Anterior cingulate cortex (tissue), 58 donors: ENCODE measurements at regions not wholly inside any gene's neighbourhood (a gene's known extent, or its start where the extent isn't known, plus 50 kb on each side); places are given as distances from the start of the nearest gene placed in this dataset.

Experiments used
- DNase-seq, 58 donors: peaks; one replicate each; lab custom pipeline; 2025; lab: John Stamatoyannopoulos, UW

DNA sequence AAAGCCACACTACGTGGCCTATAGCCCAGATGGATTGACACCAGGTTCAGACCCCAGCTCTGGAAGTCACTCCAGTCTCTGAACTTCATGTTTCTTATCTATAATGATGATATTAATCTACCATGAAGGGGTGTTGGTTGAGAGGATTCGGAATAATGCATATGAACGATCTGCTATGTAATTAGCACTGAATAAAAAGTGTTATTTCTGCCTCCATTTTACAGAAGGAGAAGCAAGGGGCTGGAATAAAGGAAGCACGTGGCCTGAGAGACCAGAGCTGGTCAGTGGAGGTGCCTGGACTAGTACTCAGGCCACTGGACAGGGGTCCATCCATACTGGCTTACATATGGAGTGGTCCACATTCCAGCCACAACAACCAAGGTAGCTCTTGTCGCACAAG lies 166.5 kb upstream of the MYCN start:
- no peak for DNase-seq

DNA sequence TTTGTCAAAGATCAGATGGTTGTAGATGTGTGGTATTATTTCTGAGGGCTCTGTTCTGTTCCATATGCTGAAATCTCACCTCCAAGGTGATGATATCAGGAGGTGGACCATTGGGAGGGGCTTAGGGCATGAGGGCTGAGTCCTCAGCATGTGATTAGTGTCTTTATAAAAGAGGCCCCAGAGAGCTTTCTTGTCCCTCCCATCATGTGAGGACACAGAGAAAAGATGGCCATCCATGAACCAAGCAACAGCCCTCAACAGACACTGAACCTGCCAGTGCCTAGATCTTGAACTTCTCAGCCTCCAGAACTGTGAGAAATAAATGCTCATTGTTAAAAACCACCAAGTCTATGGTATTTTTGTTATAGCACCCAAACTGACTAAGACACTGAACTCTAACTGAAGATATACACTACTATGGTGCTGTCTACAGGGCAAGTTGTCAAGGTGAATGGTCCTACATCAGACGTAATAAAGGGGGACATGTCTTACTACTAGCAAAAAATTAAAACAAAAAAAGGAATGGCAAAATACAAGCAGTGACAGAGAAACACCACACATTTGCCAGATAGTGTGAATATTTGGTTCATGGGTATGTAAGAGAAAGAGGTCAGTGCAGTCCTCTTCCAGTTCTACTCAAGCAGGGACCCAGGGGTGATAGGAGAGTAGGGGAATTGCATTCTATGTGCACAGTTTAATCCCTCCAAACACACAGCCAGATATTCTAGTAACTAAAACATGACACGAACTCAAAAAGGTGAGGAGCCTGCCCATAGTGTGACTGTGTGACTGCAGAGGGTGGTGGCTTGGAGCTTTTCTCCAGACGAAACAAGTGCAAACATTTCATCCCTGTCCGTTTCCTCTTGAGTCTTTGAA lies 164.4 kb upstream of the MYCN start:
- no peak for DNase-seq

DNA sequence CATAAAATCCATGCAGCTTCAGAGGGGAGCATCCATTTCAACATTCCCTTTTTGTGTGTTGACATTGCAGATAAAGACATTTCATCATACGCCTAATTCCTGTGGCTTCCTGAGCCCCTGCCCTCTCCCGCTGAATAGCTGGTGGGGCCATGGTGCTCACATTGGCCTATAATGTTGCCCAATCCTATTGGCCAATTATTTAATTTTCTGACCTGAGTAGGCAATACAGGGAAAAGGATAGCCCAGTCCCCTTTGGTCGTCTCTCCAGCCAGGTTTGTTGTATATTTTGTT lies 163.8 kb upstream of the MYCN start:
- DNase-seq: no peak

DNA sequence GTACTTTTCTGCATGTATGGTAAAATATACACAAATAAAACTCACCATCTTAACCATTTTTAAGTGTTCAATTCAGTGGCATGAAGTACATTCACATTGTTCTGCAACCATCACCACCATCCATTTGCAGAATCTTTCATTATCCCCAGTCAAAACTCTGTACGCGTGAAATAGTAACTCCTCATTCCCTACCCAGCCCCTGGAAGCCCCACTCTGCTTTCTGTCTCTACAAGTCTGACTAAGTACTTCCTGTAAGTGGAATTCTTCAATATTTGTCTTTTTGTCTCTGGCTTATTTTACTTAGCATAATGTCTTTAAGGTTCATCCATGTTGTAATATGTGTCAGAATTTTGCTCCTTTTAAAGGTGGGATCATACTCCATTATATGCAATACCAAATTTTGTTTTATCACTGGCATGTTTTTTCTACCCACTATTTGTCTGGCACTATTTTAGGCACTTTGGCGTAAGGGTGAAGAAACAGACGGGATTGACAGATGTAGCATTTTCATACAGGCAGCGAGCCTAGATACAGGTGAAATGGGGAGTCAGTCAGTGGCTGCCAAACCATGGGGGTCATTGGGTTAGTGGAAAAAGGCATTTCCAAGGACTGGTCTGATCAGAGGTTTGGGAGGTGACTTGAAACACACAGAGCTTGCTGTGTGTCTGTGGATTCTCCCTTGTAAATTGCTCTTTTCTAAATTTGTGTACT lies 163.2 kb upstream of the MYCN start:
- no peak for DNase-seq

DNA sequence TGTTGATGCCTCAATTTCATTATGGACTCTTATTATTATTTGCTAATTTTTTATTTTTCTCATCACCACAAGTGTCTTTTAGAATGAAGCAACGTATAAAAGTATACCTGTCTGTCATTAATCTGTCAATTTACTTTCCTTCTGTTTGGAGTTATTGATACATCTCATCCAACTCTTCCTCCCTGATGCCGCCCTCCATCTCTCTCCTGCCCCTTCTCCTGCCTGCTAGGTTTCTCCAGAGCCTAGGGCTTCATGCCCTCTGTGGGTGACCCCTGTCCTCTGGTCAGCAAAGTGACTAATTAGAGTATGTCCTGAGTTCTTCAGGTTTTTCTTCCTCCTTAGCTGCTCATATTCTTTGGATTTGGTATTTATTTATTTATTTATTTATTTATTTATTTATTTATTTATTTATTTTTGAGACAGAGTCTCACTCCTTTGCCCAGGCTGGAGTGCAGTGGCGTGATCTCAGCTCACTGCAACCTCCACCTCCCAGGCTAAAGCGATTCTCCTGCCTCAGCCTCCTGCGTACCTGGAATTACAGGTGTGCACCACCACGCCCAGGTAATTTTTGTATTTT lies 162.5 kb upstream of the MYCN start:
- DNase-seq: no peak

DNA sequence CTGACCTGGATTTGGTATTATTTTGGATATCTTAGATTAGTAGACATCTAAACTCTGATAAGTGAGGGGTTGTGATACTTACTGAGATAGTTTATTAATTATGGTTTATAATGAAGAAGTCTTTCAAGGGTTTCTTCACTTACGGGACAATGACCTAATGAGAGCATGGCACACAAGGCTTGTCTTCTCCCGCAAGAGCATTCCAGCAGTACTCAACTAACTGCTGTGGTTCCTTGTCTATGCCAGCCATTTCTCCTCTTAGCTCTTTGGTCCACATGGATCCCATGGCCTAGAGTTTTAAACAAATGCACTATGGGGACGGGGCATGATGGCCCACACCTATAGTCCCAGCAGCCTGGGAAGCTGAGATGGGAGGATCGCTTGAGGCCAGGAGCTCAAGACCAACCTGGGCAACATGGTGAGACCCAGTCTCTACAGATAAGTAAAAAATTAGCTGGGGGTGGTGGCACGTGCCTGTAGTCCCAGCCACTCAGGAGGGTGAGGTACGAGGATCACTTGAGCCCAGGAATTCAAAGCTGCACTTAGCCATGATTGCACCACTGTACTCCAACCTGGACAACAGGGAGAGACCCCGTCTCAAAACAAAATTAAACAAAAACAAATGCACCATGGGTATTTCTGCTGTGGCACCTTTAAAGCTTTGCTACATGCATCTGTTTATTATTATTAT lies 161.7 kb upstream of the MYCN start:
- DNase-seq: no peak

DNA sequence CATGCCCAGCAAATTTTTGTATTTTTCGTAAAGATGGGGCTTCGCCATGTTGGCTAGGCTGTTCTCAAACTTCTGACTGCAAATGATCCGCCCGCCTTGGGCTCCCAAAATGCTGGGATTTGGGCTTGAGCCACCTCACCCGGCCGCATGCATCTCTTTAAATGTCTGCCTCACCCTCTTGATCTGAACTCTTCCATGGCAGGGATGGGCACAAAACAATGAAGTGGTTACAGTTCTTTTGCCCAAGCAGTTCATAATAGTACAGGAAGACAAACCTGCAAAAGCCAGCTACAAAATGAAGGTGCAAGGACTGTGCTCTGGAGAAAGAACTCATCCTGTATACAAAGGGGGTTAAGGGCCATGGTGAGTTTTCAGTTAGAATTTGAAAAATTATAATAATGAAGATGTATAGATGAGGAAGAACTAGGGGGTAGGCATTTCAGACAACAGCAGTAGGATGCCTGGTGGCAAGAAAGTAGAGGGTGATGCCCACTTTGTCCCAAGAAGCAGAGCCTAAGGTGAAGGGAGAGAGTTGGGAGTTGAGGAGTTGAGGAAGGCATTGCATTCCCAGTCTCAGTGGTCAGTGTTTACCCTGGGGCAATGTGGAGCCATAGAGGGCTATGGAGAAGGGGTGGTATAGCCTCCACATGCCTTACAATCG lies 160.8 kb upstream of the MYCN start:
- DNase-seq: no peak

DNA sequence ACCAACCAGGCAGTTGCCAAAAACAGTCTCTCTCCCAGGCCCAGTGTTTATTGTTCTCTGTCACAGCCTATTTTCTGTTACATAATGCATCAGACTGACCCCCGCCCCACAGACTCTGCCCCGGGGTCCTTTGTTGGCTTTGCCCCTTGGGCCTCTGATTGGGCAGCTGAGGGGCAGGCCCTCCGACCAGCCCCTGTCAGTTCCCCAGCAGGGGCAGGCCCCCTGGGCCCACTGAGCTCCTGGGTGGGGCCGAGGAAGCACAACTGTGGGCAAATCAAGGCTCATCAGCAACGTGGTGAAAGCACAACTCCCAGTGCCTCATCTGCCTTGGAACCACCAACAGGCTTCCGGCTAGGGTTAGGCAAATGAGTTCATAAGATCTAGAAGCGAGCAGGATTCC lies 160.1 kb upstream of the MYCN start:
- DNase-seq: no peak

DNA sequence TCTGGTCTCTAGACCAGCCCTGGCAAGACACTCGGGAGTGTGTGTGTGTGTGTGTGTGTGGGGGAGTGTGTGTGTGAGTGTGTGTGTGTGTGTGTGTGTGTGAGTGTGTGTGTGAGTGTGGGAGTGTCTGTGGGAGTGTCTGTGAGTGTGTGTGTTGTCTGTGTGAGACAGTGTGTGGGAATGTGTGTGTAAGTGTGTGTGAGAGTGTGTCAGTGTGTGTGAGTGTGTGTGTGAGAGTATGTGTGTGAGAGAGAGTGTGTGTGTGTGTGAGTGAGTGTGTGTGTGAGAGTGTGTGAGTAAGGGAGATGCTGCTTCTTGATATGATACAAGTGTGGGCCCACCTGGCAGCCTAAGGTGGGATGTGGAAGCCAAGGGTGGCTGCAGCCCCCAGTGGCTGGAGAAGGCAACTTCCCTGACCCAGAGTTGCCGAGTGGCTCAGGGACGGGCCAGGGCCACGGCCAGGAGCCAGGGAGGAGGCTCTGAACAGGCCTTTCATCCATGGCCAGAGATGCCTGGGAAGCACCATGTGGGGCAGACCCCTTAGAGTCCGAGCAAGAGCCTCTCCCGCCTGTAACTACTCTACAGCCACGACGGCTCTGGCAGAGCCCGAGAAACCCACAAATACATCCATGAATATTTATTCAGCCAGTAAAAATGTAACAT lies 159.3 kb upstream of the MYCN start:
- DNase-seq: no peak

DNA sequence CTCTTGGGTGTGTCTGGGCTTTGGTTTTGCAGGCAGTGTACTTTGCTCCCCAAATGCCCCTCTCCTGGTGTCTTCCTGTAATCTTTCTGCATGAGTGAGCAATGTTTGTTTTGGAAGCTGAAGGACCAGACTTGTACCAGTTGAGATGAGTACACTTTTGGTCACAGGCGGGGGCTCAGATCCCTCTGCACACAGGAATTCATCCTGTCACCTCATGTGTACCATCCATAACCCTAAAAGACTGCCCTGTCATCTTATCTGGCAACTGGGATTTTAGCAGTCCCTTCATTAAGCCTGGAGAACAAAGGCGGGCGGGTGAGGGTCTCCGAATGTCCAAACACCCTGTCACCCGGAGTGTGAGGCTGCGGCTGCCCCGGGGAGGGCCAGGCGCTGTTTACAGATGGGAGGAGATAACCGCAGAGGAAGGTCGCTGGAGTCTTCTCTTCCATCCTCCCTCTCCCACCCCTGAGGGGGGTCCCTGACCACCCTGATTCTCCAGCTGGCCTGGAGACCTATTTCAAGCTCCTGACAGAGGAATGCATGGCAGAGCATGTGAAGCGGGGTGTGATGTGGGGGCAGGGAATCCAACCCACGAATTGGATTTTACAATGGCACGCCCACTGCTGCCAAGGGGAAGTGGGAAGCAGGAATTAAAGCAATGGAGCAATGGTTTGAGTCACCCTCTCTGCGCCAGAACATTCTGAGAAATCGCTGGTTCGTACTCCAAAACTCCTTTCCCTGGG lies 158.2 kb upstream of the MYCN start:
- DNase-seq: peak in 1 of 58 donors; percentile 36

DNA sequence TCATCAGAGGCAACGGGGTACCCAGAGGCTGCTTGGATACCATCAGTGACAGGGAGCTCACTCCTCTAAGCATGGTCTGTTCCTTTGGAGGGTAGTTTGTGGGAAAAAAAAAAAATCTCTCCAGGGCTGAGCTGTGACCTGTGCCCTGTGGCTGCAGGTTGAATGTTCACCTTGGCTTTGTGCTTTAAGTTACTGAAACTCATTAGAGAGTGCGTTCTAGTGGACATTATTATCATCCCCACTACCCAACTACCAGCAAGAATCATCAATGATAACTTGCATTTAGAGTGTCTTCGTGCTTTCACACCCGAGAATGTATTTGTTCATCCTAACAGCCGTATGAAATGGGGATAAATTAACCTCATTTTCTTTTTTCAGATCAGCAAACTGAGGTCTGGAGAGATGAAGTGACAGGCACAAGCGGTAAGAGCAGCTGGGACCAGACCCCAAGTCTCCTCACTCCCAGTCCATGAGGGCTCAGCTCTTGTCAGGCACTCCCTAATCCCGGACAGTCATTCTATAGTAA lies 157.5 kb upstream of the MYCN start:
- no peak for DNase-seq

DNA sequence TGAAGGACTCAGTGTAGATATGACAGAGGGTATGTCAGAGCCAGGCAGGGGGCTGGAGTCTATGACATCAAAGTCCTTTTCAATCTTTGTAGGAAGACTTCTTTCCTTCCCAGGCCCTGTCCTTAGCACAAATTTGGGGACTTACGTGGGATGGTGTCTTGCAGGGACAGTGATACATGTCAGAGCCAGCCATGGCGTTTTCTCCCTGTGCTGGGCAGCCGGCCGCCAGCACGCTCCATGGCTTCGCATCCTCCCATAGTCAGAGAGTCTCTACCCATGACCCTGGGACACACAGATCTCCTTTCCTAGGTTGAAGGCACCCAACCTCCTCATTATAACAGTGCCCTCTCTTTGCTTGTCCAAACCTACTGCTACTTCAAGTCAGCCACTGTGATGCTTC lies 156.9 kb upstream of the MYCN start:
- no peak for DNase-seq

DNA sequence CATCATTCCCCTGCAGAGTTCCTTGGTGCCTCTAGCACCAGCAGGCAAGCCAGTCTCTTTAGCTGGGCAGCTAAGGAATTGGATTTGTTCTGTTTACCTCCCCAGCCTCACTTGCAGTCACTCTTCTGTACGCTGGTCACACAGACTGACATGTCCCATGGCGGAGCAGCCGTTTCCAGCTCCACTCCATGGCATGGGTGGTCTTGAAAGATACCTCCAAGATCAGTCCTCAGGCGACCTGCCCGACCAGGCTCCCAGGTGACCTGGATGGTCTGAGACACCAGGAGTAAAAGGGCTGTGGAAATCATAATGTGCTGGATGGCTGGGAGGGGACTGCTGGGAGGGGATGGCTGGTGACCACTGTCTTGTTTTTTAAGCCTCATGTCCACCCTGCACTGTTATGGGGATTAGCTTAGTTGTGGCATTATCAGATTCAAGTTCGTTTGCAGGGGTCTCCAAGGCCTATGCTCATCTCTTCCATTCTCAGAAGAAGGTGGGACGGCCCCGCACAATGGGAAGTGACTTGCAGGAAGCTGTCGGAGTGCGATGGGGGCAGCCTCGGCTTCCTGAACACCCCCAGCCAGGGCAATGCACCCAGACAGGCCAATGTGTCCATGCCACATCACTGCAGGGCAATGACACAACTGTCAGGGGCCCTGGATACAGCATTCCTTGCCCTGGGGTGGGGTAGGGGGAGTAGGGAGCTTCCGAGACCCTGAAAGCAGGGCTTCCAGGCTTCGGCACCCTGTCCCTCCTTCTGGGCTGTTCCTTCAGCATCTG lies 156.1 kb upstream of the MYCN start:
- no peak for DNase-seq

DNA sequence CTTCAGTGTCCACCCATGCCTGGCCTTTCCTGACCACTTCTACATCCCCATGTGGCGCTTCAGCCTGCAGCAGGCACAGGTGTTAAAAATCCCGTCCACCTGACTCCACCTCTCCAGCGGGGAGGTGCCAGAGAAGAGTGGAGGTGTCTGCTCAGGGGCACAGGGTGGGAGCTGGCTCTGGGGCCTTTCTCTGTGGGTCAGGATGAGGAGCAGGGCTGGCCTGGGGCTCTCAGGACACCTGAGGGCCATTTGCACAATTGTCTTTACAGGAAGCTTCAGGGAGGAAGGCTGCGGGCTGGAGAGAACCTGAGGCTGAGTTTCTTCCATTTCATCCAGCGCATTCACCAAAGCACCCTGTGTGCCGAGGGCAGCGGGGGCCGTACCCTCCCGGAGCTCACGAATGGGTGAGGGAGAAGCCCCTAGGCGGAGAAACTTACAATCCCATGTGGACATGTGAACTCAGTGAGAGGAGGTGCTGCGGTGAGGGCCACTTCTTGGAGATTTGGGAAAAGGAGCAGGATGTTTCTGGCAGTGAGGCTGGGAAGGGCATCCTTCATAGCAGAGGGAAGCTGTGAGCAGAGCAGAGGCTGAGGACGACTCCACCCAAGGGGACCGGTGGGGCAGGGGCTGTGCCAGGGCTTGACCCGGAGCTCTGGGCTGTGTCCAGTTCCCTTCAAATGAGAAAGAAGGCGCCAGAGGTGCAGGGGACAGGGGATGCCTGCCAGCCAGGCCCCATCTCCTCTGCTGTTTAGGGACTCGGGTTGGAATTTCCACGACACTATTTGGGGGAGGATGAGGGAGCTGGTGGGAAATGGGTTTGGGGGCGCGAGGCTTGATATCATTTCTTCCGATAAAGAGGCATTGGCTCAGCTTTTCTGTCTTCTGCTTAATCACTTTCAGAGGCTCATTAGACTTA lies 155.2 kb upstream of the MYCN start:
- no peak for DNase-seq

DNA sequence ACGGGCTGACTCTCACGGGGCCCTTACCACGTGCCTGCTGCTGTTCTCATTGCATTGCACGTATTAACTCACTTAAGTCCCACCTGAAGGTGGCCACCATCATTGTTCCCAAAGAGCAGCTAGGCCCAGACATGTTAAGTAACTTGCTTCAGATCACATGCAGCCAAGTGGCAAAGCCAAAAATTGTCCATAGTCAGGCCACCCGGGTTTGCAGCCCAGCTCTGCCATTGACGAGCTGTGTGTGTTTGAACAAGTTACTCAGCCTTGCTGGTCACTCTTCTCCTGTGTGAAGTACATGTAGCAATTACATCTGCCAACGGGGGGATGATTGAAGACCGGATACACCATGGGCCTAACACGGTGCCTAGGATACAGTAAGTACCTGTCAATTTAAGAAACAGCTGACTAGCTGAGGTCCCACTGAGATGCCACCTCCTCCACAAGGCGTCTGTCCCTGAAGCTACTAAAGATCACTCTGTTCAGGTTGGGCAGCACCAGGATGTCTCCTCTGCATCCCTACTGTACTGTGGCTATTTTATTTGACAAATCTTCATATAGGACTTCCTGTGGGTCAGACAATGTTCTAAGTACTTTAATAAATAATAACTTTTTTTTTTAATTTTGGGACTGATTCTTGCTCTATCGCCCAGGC lies 154.2 kb upstream of the MYCN start:
- DNase-seq: no peak

DNA sequence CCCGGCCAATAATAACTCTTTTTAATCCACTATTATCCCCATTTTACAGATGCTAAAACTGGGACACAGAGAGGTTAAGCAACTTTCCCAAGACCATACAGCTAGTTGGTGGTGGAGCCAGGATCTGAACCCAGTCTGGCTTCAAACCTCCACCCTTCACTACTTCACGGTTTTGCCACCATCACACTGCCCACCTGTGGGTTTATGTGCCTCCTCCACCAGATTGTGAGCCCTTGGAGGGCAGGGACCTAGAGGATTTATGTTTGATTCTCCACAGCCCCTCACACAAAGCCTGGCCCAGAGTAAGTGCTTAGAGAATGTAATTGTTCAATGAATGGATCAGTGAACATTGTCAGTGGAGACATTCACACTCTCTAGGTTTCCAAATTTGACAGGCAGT lies 153.4 kb upstream of the MYCN start:
- DNase-seq: no peak
